NT2/D1 (cell line): ENCODE measurements at regions not wholly inside any gene's neighbourhood (a gene's known extent, or its start where the extent isn't known, plus 50 kb on each side); places are given as distances from the start of the nearest gene placed in this dataset.
"Not testable (repeated sequence)": the region's sequence is repeated elsewhere in the genome, so short reads cannot be mapped to it uniquely, and the experiment has no call there.

Source experiments
- DNase-seq: peaks from one replicate; pipeline ENCODE4 v3.0.0-alpha.2; 2011; ENCODE audit warnings: low read depth, low spot score
- H3K27me3 ChIP-seq: 2 replicates; pipeline ENCODE4 v1.6.0; 2011; ENCODE audit warnings: mild to moderate bottlenecking; ENCODE audit not compliant: insufficient read length, insufficient read depth
- H3K36me3 ChIP-seq: 2 replicates; pipeline ENCODE4 v1.6.1; 2011; ENCODE audit warnings: mild to moderate bottlenecking, low read length, mixed read lengths; ENCODE audit not compliant: insufficient read depth, insufficient read length
- H3K4me1 ChIP-seq: 2 replicates; pipeline ENCODE4 v1.5.1; 2011; ENCODE audit not compliant: insufficient read depth, insufficient read length
- H3K4me3 ChIP-seq: 2 replicates; pipeline ENCODE4 v1.5.1; 2011; ENCODE audit warnings: low read depth; ENCODE audit not compliant: insufficient read length
- H3K9ac ChIP-seq: 2 replicates; pipeline ENCODE4 v1.6.0; 2011; ENCODE audit warnings: low read depth; ENCODE audit not compliant: insufficient read length
- H3K9me3 ChIP-seq: 2 replicates; pipeline ENCODE4 v1.5.1; 2011; ENCODE audit warnings: mild to moderate bottlenecking, low read length; ENCODE audit not compliant: insufficient read depth
- SUZ12 ChIP-seq: IDR thresholded peaks from 2 replicates; pipeline ENCODE4 v1.6.1; 2011; ENCODE audit not compliant: insufficient read length, insufficient read depth; ENCODE audit errors: extremely low read depth
- YY1 ChIP-seq: IDR thresholded peaks from 2 replicates; pipeline ENCODE4 v1.6.1; 2011; ENCODE audit not compliant: insufficient read length, insufficient read depth
- ZNF274 ChIP-seq: IDR thresholded peaks from 2 replicates; pipeline ENCODE4 v1.6.1; 2011; ENCODE audit warnings: mild to moderate bottlenecking, low read depth, low read length

DNA sequence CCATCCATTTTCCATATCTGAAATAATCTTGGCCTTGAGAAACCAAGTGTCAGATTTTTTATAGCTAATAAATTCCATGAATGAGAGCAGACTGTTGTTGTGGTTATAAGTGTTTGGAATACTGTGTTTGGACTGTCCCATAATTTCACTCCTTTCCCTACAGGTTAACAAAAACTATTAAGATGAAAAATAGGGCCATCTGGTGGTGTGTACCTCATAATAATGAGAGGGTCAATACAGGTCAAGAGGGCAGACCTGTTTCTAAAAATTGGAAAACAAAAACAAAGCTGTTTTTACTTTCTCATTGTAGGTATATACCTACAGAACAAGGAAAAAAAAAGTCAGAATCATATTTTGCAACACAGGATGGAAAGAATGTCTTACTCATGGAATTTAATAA is 553.8 kb upstream of the SGO1 start:
- Histone ChIP-seq H3K9me3 (no peaks in the 10 kb centered on the region), H3K4me3 (no peak overlapping the region), H3K27me3 (no peaks in the 10 kb centered on the region), H3K4me1 (no peaks in the 10 kb centered on the region), H3K36me3 (no peaks in the 10 kb centered on the region), H3K9ac (no peak overlapping the region)
- TF ChIP-seq SUZ12 (no peak), ZNF274 (no peak), YY1 (no peak)
- DNase-seq = no peak

- no peak for TF ChIP-seq ZNF274
- TF ChIP-seq YY1 = no peak
- no peak for TF ChIP-seq SUZ12
- no peaks in the 10 kb centered on the region for H3K9me3 ChIP-seq
- H3K27me3 ChIP-seq = no peaks in the 10 kb centered on the region
- H3K4me3 ChIP-seq = no peak overlapping the region
- H3K4me1 ChIP-seq = no peaks in the 10 kb centered on the region
- H3K36me3 ChIP-seq = no peaks in the 10 kb centered on the region
- H3K9ac ChIP-seq = no peak overlapping the region
- no peak for DNase-seq
Measured at GRCh38 chr3:20736287-20736852, 550.4 kb upstream of the SGO1 start.

DNA sequence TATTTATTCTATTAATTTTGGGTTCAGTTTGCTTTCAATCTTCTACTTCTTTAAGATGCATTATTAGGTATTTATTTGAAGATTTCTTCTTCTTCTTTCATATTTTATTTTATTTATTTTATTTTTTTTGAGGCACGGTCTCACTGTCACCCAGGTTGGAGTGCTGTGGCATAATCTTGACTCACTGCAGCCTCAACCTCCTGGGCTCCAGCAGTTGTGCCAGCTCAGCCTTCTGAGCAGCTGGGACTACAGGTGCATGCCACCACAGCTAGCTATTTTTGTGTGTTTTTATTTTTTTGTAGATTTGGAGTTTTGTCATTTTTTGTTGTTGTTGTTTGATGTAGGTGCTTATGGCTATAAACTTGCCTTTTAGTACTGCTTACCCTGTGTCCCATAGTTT is 543.2 kb upstream of the SGO1 start:
- no peak for DNase-seq
- Histone ChIP-seq H3K9me3 (no peaks in the 10 kb centered on the region), H3K36me3 (no peaks in the 10 kb centered on the region), H3K27me3 (no peaks in the 10 kb centered on the region), H3K9ac (no peak overlapping the region), H3K4me3 (no peak overlapping the region), H3K4me1 (no peaks in the 10 kb centered on the region)
- TF ChIP-seq ZNF274 (no peak), SUZ12 (no peak), YY1 (no peak)

- TF ChIP-seq YY1 (no peak), ZNF274 (no peak), SUZ12 (no peak)
- H3K36me3 ChIP-seq = no peaks in the 10 kb centered on the region
- no peaks in the 10 kb centered on the region for H3K27me3 ChIP-seq
- no peaks in the 10 kb centered on the region for H3K9me3 ChIP-seq
- no peak overlapping the region for H3K9ac ChIP-seq
- no peak overlapping the region for H3K4me3 ChIP-seq
- DNase-seq = no peak
- H3K4me1 ChIP-seq = no peaks in the 10 kb centered on the region
Measured at GRCh38 chr3:20726786-20727185, 540.8 kb upstream of the SGO1 start.

- Histone ChIP-seq H3K4me3 (no peak overlapping the region), H3K9me3 (no peaks in the 10 kb centered on the region), H3K9ac (no peak overlapping the region), H3K27me3 (no peaks in the 10 kb centered on the region), H3K4me1 (no peaks in the 10 kb centered on the region), H3K36me3 (no peaks in the 10 kb centered on the region)
- no peak for TF ChIP-seq SUZ12
- no peak for TF ChIP-seq ZNF274
- no peak for TF ChIP-seq YY1
- DNase-seq = no peak
Measured at GRCh38 chr3:20724241-20724640, 538.2 kb upstream of the SGO1 start.

DNA sequence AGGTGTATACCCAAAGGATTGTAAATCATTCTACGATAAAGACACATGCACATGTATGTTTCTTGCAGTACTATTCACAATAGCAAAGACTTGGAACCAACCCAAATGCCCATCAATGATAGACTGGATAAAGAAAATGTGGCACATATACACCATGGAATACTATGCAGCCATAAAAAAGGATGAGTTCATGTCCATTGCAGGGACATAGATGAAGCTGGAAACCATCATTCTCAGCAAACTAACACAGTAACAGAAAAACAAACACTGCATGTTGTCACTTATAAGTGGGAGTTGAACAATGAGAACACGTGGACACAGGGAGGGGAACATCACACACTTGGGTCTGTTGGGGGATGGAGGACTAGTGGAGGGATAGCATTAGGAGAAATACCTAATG is 530.4 kb upstream of the SGO1 start:
- DNase-seq, H3K4me1 ChIP-seq, H3K27me3 ChIP-seq, H3K9me3 ChIP-seq, H3K9ac ChIP-seq, H3K36me3 ChIP-seq, H3K4me3 ChIP-seq: not testable (repeated sequence)

DNA sequence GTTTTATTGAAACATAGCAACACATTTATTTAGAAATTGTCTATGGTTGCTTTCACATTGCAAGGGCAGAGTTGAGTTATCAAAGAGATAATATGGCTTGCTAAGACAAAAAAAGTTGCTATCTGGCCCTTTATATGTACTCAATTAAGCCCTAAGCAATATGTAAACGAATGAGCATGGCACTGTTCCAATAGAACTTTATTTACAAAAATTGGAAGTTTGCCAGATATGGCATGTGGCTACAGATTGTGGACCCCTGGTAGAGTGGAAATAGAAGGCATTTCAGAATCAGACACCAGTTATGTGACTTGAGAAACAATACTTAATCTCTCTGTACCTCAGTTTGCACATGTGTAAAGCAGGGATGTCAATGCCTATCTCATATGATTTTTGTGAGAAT is 515.6 kb upstream of the SGO1 start:
- no peak for TF ChIP-seq ZNF274
- no peak for TF ChIP-seq SUZ12
- no peak for TF ChIP-seq YY1
- no peaks in the 10 kb centered on the region for H3K36me3 ChIP-seq
- no peaks in the 10 kb centered on the region for H3K4me1 ChIP-seq
- H3K9me3 ChIP-seq = no peaks in the 10 kb centered on the region
- H3K9ac ChIP-seq = no peak overlapping the region
- no peak overlapping the region for H3K4me3 ChIP-seq
- H3K27me3 ChIP-seq = no peaks in the 10 kb centered on the region
- DNase-seq = no peak

DNA sequence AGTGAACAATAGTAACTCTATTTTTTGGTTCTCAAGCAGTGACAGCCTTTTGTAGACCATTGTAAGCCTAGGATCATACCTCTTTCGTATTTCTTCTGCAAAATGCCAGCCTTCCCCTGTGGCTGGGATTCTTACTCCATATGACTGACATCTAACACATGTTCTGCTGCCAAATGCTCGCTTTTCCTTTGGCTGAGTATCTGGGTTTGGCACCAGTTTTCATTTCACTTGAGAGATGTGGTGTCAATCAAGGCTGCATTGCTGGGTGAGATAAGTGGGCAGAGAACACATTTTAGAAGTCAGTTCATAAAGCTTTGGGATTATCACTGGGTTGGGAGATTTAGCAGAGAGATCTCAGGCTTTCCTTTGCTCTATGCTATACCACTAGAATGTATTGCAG is 514.7 kb upstream of the SGO1 start:
- Histone ChIP-seq H3K9ac (no peak overlapping the region), H3K27me3 (no peaks in the 10 kb centered on the region), H3K4me1 (no peaks in the 10 kb centered on the region), H3K9me3 (no peaks in the 10 kb centered on the region), H3K36me3 (no peaks in the 10 kb centered on the region), H3K4me3 (no peak overlapping the region)
- no peak for DNase-seq
- TF ChIP-seq ZNF274 (no peak), SUZ12 (no peak), YY1 (no peak)
